ENCODE measurements at regions not wholly inside any gene's neighbourhood (a gene's known extent, or its start where the extent isn't known, plus 50 kb on each side); places are given as distances from the start of the nearest gene placed in this dataset.

GRCh38 chrX:125627676-125628075 is 308.0 kb downstream of the TEX13C start:
- in situ Hi-C loops (cut with MboI; ENCODE audit: low pct_unique_long_range_greater_than_20kb, low sequenced_read_pairs, unreplicated experiment) = no loop called here
- TF ChIP-seq, protein P1, sequence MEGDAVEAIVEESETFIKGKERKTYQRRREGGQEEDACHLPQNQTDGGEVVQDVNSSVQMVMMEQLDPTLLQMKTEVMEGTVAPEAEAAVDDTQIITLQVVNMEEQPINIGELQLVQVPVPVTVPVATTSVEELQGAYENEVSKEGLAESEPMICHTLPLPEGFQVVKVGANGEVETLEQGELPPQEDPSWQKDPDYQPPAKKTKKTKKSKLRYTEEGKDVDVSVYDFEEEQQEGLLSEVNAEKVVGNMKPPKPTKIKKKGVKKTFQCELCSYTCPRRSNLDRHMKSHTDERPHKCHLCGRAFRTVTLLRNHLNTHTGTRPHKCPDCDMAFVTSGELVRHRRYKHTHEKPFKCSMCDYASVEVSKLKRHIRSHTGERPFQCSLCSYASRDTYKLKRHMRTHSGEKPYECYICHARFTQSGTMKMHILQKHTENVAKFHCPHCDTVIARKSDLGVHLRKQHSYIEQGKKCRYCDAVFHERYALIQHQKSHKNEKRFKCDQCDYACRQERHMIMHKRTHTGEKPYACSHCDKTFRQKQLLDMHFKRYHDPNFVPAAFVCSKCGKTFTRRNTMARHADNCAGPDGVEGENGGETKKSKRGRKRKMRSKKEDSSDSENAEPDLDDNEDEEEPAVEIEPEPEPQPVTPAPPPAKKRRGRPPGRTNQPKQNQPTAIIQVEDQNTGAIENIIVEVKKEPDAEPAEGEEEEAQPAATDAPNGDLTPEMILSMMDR (IDR thresholded peaks at IDR 0.05; ENCODE audit: extremely low read depth, insufficient read depth, missing control alignments) = no peak
- no peak for DNase-seq (ENCODE audit: low spot score)

DNA sequence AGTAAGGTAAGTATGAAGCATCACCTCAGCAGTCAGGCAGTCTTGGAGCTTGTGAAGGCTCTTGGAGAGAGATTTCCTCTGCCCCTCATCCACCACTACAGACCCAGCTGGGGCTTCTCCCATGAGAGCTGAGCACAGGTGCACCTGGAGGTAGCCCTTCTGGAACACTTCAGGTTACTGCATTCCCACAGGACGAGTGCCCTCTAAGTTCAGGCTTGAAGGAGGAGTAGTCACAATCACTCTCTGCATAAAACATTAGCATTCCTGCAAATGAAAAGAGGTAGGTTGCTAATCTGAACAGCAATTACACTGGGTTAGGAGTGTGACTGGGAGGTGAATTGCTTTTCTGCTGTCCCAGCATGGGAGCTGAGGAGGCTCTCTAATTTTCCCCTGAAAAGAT is 308.8 kb downstream of the TEX13C start:
- DNase-seq (ENCODE audit: low spot score) = no peak
- TF ChIP-seq, protein P1 (IDR thresholded peaks at IDR 0.05; ENCODE audit: extremely low read depth, insufficient read depth, missing control alignments) = no peak
- in situ Hi-C loops (cut with MboI; ENCODE audit: low pct_unique_long_range_greater_than_20kb, low sequenced_read_pairs, unreplicated experiment) = no loop called here

- in situ Hi-C loops (cut with MboI; ENCODE audit: low pct_unique_long_range_greater_than_20kb, low sequenced_read_pairs, unreplicated experiment) = no loop called here
- TF ChIP-seq, protein P1 (IDR thresholded peaks at IDR 0.05; ENCODE audit: extremely low read depth, insufficient read depth, missing control alignments) = no peak
- DNase-seq (ENCODE audit: low spot score) = no peak
Observed at GRCh38 chrX:125641405-125641804, 321.7 kb downstream of the TEX13C start.

DNA sequence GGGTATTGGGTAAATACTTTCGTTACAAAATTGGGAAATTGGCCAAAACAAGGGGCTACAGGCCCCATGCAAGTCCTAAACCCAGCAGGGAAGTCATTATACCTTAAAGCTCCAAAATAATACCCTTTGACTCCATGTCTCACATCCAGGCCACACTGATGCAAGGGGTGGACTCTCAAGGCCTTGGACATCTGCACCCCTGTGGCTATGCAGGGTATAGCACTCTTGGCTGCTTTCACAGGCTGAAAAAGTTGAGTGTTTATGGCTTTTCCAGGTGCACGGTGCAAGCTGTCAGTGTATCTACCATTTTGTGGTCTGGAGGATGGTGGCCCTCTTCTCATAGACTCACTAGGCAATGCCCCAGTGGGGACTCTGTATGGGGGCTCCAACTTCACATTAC is 326.5 kb downstream of the TEX13C start:
- in situ Hi-C loops (cut with MboI; ENCODE audit: low pct_unique_long_range_greater_than_20kb, low sequenced_read_pairs, unreplicated experiment) = no loop called here
- TF ChIP-seq, protein P1 (IDR thresholded peaks at IDR 0.05; ENCODE audit: extremely low read depth, insufficient read depth, missing control alignments) = peak; percentile 43
- no peak for DNase-seq (ENCODE audit: low spot score)

GRCh38 chrX:125651426-125651825 is 331.8 kb downstream of the TEX13C start:
- in situ Hi-C loops (cut with MboI; ENCODE audit: low pct_unique_long_range_greater_than_20kb, low sequenced_read_pairs, unreplicated experiment) = no loop called here
- TF ChIP-seq, protein P1 (IDR thresholded peaks at IDR 0.05; ENCODE audit: extremely low read depth, insufficient read depth, missing control alignments) = no peak
- DNase-seq (ENCODE audit: low spot score) = no peak

DNA sequence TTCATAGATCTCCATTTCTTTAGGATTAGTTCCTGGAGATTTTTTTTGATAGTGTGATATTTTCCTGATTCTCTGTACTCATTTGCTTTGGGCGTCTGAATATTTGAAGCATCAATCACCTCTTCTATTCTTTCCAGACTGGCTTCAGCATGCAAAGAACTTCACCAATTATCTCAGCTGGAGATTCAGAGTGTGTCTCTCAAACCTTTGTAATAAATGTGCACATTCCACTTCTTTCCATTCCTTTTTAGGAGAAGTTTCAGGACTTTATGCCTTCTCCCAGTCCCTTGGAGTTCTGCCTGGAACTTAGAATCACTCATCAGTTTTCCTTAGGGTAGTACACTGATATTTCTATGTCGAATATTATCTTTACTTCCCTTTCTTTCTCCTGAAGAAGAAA is 334.8 kb downstream of the TEX13C start:
- TF ChIP-seq, protein P1 (IDR thresholded peaks at IDR 0.05; ENCODE audit: extremely low read depth, insufficient read depth, missing control alignments) = no peak
- DNase-seq (ENCODE audit: low spot score) = no peak
- in situ Hi-C loops (cut with MboI; ENCODE audit: low pct_unique_long_range_greater_than_20kb, low sequenced_read_pairs, unreplicated experiment) = no loop called here

GRCh38 chrX:125673758-125674157 is 354.1 kb downstream of the TEX13C start:
- TF ChIP-seq, protein P1 (IDR thresholded peaks at IDR 0.05; ENCODE audit: extremely low read depth, insufficient read depth, missing control alignments) = no peak
- DNase-seq (ENCODE audit: low spot score) = no peak
- in situ Hi-C loops (cut with MboI; ENCODE audit: low pct_unique_long_range_greater_than_20kb, low sequenced_read_pairs, unreplicated experiment) = no loop called here

All from GM13977 (cell line).